Activated CD4-positive, CD25-positive, alpha-beta regulatory T cell treated with anti-CD3 and anti-CD28 coated beads, Interleukin-2, amount 50 U/mL, for 16 hours (primary cell): ENCODE measurements at regions not wholly inside any gene's neighbourhood (a gene's known extent, or its start where the extent isn't known, plus 50 kb on each side); places are given as distances from the start of the nearest gene placed in this dataset.
"Not testable (repeated sequence)": the region's sequence is repeated elsewhere in the genome, so short reads cannot be mapped to it uniquely, and the experiment has no call there.

Source experiments
- DNase-seq: peaks from one replicate; pipeline ENCODE4 v3.0.0-alpha.2; 2020; ENCODE audit warnings: low read depth, low spot score

DNA sequence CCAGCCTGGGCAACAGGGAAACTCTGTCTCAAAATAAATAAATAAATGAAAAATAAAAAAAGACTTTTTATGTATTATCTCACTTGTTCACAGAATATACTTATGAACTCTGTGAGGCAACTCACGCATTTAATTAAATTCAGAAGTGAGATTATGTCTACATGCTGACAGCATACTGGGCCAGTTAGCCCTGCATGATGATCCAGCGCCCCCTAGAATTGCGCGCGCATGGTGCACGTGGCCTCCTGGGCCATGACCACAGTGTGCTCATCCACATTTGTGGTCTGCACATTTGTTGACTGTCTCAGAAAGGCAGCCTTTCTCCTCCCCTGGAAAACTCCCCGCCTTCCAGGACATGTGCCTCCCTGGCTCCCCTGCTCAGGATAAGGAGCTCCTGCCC is 64.8 kb upstream of the METTL9 start:
- not testable (repeated sequence) for DNase-seq

DNA sequence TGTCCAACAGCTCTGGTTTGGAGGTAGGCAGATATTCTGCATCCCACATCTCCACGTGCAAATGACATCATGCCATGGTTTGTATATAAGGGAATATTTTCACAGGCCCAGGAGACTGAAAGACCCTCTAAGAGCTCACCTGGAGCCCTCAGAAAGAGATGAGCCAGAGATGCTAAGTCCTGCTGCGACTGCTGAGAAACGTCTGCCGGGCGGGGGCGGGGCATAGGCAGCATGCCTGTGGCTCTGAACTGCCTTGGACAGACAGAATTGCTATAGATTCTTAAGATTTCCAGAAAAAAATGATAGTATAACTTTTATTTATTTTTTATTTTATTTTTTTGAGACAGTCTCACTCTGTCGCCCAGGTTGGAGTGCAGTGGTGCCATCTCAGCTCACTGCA is 64.2 kb upstream of the METTL9 start:
- DNase-seq = not testable (repeated sequence)

DNA sequence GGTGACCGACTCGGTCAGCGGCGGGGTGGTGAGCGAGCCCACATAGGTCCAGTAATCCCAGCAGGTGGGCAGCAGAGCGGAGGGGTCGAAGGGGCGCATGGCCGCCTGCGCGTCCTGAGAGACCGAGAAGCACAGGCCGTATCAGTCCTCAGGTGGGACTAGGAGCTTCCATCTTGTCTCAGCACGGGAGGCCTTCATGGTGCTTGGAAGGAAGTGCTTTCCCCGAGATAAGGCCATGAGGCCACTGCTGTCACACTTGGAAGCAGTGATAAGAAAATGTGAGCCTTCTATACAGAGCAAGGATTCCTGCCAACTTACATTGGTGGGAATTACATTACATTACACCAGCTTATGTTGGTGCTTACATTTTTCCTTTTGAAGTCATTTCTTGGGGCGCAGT is 62.6 kb upstream of the METTL9 start:
- not testable (repeated sequence) for DNase-seq

DNA sequence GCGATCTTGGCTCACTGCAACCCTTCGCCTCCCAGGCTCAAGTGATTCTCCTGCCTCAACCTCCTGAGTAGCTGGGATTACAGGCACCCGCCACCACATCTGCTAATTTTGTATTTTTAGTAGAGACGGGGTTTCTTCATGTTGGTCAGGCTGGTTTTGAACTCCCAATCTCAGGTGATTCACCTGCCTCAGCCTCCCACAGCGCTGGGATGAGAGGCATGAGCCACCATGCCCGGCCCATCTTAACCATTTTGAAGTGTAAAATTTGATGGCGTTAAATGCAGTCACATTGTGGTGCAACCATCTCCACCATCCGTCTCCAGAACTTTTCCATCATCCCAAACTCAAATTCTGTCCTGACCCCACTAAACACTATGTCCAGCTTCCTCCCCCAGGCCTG is 61.8 kb upstream of the METTL9 start:
- DNase-seq = not testable (repeated sequence)

DNA sequence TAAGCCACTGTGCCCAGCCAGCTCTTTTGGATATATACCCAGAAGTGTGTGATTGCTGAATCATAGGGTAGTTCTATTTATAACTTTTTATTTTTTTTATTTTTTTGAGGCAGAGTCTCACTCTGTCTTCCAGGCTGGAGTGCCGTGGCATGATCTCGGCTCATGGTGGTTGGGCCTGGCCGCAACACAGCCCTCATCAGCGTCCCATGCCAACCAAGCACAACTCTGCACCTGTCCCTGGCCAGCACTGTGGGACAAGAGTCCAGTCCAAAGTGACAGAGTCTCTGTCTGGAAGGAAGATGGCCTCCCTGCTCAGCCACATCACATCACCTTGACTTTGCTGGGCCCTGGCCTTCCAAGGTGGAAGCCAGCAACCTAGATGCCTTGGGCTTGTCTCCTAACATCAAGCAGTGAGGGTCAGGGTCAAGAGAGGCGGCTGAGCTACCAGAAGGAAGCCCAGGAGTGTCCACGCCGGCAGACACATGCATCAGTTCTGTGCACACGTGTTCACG is 60.2 kb upstream of the METTL9 start:
- DNase-seq = not testable (repeated sequence)

DNA sequence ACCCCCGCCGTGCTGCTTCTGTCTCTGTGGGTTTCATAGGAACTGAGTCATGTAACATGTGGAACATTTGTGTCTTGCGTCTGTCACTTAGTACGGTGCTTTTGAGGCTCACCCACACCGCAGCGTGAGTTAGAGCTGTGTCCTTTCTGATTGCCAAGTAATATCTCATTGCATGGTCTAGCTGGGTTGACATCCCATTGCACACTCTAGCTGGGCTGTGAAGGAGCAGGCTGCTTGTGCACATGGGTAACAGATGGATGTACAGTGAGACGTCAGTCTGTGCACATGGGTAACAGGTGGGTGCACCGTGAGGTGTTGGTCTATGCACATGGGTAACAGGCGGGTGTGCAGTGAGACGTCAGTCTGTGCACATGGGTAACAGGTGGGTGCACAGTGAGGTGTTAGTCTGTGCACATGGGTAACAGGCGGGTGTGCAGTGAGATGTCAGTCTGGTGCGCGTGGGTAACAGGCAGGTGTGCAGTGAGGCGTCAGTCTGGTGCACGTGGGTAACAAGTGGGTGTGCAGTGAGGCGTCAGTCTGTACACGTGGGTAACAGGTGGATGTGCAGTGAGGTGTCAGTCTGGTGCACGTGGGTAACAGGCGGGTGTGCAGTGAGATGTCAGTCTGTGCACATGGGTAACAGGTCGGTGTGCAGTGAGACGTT is 58.5 kb upstream of the METTL9 start:
- DNase-seq = not testable (repeated sequence)

DNA sequence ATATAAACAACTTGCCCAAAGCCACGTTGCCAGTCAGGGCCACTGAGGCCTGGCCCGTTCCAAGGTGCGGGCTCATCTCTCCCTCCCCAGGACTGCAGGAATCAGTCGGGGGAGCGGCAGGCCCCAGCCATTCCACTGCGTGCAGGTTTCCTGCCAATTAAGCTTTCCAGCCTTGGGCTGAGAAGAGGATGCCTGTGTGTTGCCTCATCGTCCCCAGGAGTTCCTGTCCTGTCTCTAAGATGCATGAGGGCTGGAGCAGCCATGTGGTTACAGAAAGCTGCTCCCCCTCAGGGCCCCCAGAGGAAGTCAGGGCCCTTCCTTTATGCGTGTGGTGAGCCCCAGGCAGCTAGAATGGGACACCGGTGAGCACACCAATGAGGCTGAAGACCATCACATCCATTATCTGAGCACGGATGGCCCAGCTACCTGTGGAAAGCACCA is 57.7 kb upstream of the METTL9 start:
- DNase-seq = not testable (repeated sequence)

DNA sequence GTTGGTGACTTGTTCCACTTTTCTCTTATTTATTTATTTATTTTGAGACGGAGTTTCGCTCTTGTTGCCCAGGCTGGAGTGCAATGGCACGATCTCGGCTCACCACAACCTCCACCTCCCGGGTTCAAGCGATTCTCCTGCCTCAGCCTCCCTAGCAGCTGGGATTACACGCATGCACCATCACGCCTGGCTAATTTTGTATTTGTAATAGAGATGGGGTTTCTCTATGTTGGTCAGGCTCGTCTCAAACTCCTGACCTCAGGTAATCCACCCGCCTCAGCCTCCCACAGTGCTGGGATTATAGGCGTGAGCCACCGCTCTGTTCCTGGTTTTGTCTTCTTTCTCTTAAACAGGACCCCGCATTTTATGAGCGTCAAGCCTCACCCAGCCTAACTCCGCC is 57.3 kb upstream of the METTL9 start:
- not testable (repeated sequence) for DNase-seq

DNA sequence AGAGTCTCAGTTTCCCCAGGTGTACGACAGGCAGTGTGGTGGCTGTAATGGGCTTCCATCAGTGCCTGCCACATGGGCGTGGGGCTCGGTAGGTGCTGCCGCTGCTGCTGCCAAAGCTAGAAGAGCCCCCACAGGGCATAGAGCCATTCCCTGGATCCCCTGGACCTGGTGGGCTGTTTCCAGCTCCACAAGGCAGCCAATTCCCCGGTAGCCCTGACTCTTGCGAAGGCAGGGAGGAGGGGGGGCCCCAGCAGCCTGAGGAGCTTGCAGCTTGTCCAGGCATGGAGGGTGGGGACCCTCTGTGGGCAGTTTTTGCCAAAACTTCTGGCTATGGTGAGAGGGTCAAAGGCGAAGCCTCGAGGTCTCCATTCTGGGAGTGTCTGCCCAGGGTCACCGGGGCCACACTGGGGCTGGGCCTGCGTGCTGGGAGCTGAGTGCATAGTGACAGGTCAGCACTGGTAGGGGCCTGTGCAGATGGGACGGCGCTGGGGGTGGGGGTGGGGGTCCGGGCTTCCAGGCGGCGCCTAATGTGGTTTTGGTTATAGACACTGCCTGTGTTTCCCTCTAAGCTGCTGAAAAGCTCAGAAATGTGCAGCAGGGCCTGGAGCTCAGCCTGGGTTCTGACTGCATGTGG is 56.8 kb upstream of the METTL9 start:
- not testable (repeated sequence) for DNase-seq

DNA sequence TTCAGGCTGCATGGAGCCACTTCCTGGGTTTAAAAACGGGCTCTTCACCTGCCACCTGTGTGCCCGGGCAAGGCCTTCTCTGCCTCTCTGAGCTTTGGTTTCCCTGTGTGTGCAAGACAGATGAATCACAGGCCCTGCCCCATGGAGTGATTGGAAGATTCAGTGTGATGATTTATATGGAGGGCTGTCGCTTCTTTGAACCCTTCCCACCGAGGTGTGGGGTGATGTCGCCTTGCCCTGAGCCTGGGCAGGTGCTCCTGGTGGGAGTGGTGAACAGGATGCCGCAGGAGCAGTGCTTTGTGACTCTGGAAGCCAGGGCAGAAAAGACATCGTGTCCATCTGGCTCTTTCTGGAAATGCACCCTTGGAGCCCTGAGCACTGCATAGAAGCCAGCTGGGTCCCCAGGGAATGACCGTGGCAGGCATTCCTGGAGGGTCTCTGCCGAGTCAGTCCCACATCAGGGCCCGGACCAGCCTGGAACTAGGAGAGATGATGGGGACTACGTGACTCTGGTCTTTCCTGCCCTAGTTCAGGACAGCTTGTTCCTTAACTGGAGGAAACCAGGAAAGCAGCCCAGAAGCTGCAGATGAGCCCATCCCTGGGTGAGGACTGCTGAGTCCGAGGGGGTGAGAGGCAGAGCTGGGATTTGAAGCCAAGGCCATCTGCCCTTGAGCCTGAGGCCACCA is 56.1 kb upstream of the METTL9 start:
- DNase-seq = not testable (repeated sequence)

DNA sequence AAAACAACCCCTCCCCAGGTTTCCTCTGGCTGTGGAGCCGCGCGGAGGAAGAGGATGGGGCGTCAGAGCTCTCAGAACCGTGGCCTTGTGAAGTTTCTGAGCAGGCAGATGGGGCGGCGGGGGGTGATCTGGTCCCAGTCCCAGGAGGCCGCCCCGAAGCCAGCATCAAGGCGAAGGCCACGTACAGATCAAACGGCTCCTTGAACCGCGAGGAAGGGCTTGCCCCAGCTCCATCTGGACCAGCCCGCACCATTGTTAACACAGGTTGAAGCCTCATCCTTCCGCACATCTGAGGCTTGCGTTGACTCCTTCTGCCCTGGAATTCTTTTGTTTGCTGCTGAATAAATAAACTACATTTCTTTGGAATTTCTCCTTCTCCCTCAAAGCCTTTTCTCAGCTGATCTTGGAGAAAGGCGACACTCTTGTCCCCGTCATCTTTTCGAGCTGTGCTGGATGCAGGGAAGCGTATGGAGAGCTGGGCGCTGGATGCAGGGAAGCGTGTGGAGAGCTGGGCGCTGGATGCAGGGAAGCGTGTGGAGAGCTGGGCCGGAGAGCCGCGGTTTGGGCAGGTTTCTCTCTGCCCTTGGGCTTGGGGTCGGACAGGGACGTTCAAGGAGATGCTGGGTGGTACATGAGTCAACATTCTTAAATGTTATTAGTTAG is 53.6 kb upstream of the METTL9 start:
- not testable (repeated sequence) for DNase-seq

DNA sequence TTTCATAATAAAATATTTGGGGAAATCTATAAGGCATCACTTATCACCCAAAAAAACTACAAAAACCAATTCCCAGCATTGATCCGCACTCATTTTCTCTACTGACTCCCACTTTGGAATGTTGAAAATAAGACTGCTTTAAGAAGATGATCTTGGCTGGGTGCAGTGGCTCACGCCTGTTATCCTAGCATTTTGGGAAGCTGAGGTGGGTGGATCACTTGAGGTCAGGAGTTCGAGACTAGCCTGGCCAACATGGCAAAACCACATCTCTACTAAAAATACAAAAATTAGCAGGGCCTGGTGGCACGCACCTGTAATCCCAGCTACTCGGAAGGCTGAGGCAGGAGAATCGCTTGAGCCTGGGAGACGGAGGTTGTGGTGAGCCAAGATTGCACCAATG is 50.0 kb upstream of the METTL9 start:
- not testable (repeated sequence) for DNase-seq
